ENCODE measurements at regions not wholly inside any gene's neighbourhood (a gene's known extent, or its start where the extent isn't known, plus 50 kb on each side); places are given as distances from the start of the nearest gene placed in this dataset.

GRCh38 chr3:81311321-81311720 lies 450.1 kb downstream of the GBE1 start:
- DNase-seq: no peak
- Histone ChIP-seq H3K9ac (ENCODE audit: low read depth in 2 of 2, low read length in 2 of 2) (no peak overlapping the region), H3K36me3 (no peaks in the 10 kb centered on the region), H3K4me1 (no peaks in the 10 kb centered on the region), H3K27me3 (no peaks in the 10 kb centered on the region), H3K4me3 (no peak overlapping the region), H3K9me3 (no peaks in the 10 kb centered on the region), H3K27ac (no peak overlapping the region)
- intact Hi-C loops (cut with DNase I): no loop called here
- no peak for TF ChIP-seq CTCF (IDR thresholded peaks at IDR 0.05)

GRCh38 chr3:81308306-81308705 lies 453.1 kb downstream of the GBE1 start:
- no peak for DNase-seq
- no peaks in the 10 kb centered on the region for H3K27me3 ChIP-seq
- no peaks in the 10 kb centered on the region for H3K36me3 ChIP-seq
- H3K27ac ChIP-seq: no peak overlapping the region
- intact Hi-C loops (cut with DNase I): no loop called here
- no peaks in the 10 kb centered on the region for H3K4me1 ChIP-seq
- no peak overlapping the region for H3K9ac ChIP-seq (ENCODE audit: low read depth in 2 of 2, low read length in 2 of 2)
- no peak for TF ChIP-seq CTCF (IDR thresholded peaks at IDR 0.05)
- no peaks in the 10 kb centered on the region for H3K9me3 ChIP-seq
- H3K4me3 ChIP-seq: no peak overlapping the region

- no peak overlapping the region for H3K27ac ChIP-seq
- intact Hi-C loops (cut with DNase I): no loop called here
- H3K9me3 ChIP-seq: no peaks in the 10 kb centered on the region
- no peak for TF ChIP-seq CTCF (IDR thresholded peaks at IDR 0.05)
- no peaks in the 10 kb centered on the region for H3K36me3 ChIP-seq
- no peaks in the 10 kb centered on the region for H3K27me3 ChIP-seq
- H3K4me1 ChIP-seq: no peaks in the 10 kb centered on the region
- no peak overlapping the region for H3K4me3 ChIP-seq
- no peak for DNase-seq
- no peak overlapping the region for H3K9ac ChIP-seq (ENCODE audit: low read depth in 2 of 2, low read length in 2 of 2)
These were observed 454.2 kb downstream of the GBE1 start for GRCh38 chr3:81307221-81307620.

- DNase-seq: no peak
- intact Hi-C loops (cut with DNase I): loop anchor here (2.0 kb wide), 1 partner anchor 35 kb away; no protein-coding TSS in a partner anchor
- H3K27me3 ChIP-seq: no peaks in the 10 kb centered on the region
- H3K4me1 ChIP-seq: no peaks in the 10 kb centered on the region
- no peaks in the 10 kb centered on the region for H3K9me3 ChIP-seq
- no peak for TF ChIP-seq CTCF (IDR thresholded peaks at IDR 0.05)
- no peak overlapping the region for H3K9ac ChIP-seq (ENCODE audit: low read depth in 2 of 2, low read length in 2 of 2)
- no peaks in the 10 kb centered on the region for H3K36me3 ChIP-seq
- H3K27ac ChIP-seq: no peak overlapping the region
- H3K4me3 ChIP-seq: no peak overlapping the region
These were observed 458.1 kb downstream of the GBE1 start for GRCh38 chr3:81303321-81303720.

- Histone ChIP-seq H3K9ac (ENCODE audit: low read depth in 2 of 2, low read length in 2 of 2) (no peak overlapping the region), H3K36me3 (no peaks in the 10 kb centered on the region), H3K4me3 (no peak overlapping the region), H3K4me1 (no peaks in the 10 kb centered on the region), H3K27me3 (no peaks in the 10 kb centered on the region), H3K27ac (no peak overlapping the region), H3K9me3 (no peaks in the 10 kb centered on the region)
- peak; percentile 62 for TF ChIP-seq CTCF (IDR thresholded peaks at IDR 0.05)
- DNase-seq: peak; percentile 29
- intact Hi-C loops (cut with DNase I): loop anchor here (2.0 kb wide), 1 partner anchor 37 kb away; no protein-coding TSS in a partner anchor
These were observed 459.4 kb downstream of the GBE1 start for GRCh38 chr3:81302045-81302444.

GRCh38 chr3:81301230-81301629 lies 460.2 kb downstream of the GBE1 start:
- DNase-seq: no peak
- Histone ChIP-seq H3K36me3 (no peaks in the 10 kb centered on the region), H3K4me3 (no peak overlapping the region), H3K27me3 (no peaks in the 10 kb centered on the region), H3K9ac (ENCODE audit: low read depth in 2 of 2, low read length in 2 of 2) (no peak overlapping the region), H3K4me1 (no peaks in the 10 kb centered on the region), H3K9me3 (no peaks in the 10 kb centered on the region), H3K27ac (no peak overlapping the region)
- no peak for TF ChIP-seq CTCF (IDR thresholded peaks at IDR 0.05)
- intact Hi-C loops (cut with DNase I): no loop called here

All from colonic mucosa (tissue), 4 donors.